Mesothelial cell of epicardium (in vitro differentiated cells): ENCODE measurements at regions not wholly inside any gene's neighbourhood (a gene's known extent, or its start where the extent isn't known, plus 50 kb on each side); places are given as distances from the start of the nearest gene placed in this dataset.

Source experiments
- DNase-seq, 2 experiments: peaks; one replicate each; pipeline ENCODE4 v3.0.0; 2021; ENCODE audit warnings: low spot score in 2 of 2; ENCODE audit not compliant: unreplicated experiment in 2 of 2
- H3K27ac Mint-ChIP-seq: 2 replicates; pipeline ENCODE4 v1.8.0; 2021; ENCODE audit warnings: mixed read lengths
- H3K27me3 Mint-ChIP-seq: 2 replicates; pipeline ENCODE4 v1.8.0; 2021; ENCODE audit warnings: low read depth, mixed read lengths
- H3K36me3 Mint-ChIP-seq: 2 replicates; pipeline ENCODE4 v1.8.0; 2021; ENCODE audit warnings: mixed read lengths
- H3K4me1 Mint-ChIP-seq: 2 replicates; pipeline ENCODE4 v1.8.0; 2021; ENCODE audit warnings: mixed read lengths
- H3K4me3 Mint-ChIP-seq: 2 replicates; pipeline ENCODE4 v1.8.0; 2021; ENCODE audit warnings: mild to moderate bottlenecking, moderate library complexity, mixed read lengths
- H3K9me3 Mint-ChIP-seq: 2 replicates; pipeline ENCODE4 v1.8.0; 2021; ENCODE audit warnings: mixed read lengths
- TF ChIP-seq, protein P1 (sequence below): fragments of 200-600 bp; sonication (generic); IDR thresholded peaks from one replicate; pipeline ENCODE4 v1.5.0; 2021; ENCODE audit warnings: antibody characterized with exemption; ENCODE audit not compliant: unreplicated experiment

DNA sequence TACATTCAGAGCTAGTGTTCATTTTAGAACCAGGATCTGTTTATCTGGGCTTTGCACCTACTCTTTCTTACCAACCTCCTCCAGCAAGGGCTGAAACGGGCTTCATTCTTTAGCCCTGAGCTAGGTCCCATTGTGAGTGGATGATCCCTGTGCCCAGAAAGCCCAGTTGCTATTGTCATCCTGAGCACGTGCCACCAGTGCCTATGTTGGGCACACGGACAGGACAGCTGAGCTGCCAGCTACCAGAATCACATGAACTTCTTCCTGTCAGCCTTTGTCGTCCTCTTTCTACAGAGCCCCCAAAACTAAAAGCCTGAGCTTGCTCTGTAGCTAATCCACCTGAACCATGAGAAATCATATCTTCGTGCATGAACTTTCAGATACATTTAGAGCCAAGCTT lies 74.4 kb upstream of the NTM start:
- Mint-ChIP-seq H3K4me3 (no peak overlapping the region), H3K9me3 (no peaks in the 10 kb centered on the region), H3K4me1 (peaks cover 14% of the 10 kb centered on the region), H3K36me3 (no peaks in the 10 kb centered on the region), H3K27me3 (peaks cover 26% of the 10 kb centered on the region), H3K27ac (no peak overlapping the region)
- no peak for DNase-seq
- TF ChIP-seq, protein P1, sequence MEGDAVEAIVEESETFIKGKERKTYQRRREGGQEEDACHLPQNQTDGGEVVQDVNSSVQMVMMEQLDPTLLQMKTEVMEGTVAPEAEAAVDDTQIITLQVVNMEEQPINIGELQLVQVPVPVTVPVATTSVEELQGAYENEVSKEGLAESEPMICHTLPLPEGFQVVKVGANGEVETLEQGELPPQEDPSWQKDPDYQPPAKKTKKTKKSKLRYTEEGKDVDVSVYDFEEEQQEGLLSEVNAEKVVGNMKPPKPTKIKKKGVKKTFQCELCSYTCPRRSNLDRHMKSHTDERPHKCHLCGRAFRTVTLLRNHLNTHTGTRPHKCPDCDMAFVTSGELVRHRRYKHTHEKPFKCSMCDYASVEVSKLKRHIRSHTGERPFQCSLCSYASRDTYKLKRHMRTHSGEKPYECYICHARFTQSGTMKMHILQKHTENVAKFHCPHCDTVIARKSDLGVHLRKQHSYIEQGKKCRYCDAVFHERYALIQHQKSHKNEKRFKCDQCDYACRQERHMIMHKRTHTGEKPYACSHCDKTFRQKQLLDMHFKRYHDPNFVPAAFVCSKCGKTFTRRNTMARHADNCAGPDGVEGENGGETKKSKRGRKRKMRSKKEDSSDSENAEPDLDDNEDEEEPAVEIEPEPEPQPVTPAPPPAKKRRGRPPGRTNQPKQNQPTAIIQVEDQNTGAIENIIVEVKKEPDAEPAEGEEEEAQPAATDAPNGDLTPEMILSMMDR = no peak

GRCh38 chr11:131297441-131297840 lies 73.0 kb upstream of the NTM start:
- Mint-ChIP-seq H3K36me3 (no peaks in the 10 kb centered on the region), H3K27me3 (peaks cover 21% of the 10 kb centered on the region), H3K4me3 (no peak overlapping the region), H3K27ac (no peak overlapping the region), H3K9me3 (no peaks in the 10 kb centered on the region), H3K4me1 (peaks cover 14% of the 10 kb centered on the region)
- TF ChIP-seq, protein P1 = no peak
- DNase-seq = no peak

DNA sequence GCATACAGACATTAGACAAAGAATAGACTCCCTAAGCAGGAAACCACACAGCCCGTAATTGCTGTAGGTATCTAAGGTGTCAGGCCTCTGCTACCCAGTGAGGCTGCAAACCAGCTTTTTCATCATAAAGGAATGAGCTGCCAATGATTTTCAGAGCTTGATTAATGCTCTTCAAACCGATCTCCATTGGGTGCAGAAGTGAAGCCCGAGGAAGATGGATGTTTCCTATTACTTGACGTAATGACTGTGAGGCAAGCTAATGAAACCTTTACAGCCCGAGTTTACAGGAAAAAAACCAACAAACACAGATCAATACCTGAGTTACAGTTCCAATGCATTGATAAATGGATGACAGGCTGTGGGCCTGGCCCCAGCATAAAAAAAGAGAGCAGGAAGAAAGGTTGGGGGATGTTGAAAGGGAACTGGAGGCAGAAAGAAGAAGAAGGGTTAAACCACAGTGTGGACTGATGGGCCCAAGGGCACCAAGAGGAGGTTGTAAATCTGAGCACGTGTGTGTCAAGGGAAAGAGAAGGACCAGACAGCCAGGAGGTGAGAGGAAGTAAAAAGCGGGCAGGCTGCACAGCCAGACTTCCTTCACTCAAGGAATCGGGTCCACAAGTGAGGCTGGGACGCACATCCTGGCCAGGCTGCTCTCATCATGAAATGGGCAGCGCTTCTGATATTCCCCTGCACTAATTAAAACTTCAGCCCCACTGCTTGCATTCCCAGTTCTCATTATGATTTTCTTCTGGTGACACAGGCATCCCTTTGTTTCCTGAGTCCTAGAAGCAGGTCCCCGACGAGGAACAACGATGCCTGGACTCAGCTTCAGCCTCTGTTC lies 70.6 kb upstream of the NTM start:
- Mint-ChIP-seq H3K27ac (no peak overlapping the region), H3K36me3 (no peaks in the 10 kb centered on the region), H3K9me3 (no peaks in the 10 kb centered on the region), H3K4me3 (no peak overlapping the region), H3K27me3 (peaks cover 27% of the 10 kb centered on the region), H3K4me1 (peaks cover 14% of the 10 kb centered on the region)
- TF ChIP-seq, protein P1 = no peak
- no peak for DNase-seq

DNA sequence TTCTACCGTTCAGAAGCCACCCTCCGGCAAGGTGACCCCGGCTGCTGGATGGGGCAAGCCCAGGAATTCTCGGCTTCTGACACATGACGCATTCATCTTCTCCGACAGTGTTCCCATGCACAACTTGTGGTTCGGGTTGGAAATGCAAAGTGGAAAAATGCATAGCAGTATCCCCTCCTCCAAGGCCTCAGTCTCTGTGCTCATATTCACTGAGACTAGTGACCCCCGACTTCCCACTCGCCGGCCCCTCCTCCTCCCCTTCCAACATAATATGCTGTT lies 70.0 kb upstream of the NTM start:
- Mint-ChIP-seq H3K36me3 (no peaks in the 10 kb centered on the region), H3K9me3 (no peaks in the 10 kb centered on the region), H3K4me3 (no peak overlapping the region), H3K4me1 (peaks cover 14% of the 10 kb centered on the region), H3K27ac (no peak overlapping the region), H3K27me3 (peaks cover 30% of the 10 kb centered on the region)
- no peak for DNase-seq
- TF ChIP-seq, protein P1 = no peak

DNA sequence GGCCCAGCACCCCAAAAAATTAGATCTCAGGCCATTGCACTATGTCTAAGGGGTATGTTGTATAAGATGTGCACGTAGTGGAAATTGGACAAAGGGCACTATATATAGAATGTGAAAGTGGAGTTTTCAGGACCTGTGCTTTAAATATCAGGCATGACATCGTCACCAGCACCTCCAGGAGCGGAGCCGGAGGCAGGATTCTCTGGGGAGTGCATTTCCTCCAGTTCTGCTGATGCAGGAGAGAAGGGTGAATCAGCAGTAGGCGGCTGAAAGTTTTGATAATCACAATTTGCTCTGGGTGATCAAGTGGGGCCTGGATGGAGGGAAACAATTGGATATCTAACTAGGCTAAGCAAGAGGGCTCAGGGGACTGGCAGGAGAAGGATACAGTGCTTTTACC lies 69.1 kb upstream of the NTM start:
- H3K4me3 Mint-ChIP-seq = no peak overlapping the region
- H3K4me1 Mint-ChIP-seq = peaks cover 14% of the 10 kb centered on the region
- TF ChIP-seq, protein P1 = no peak
- no peak overlapping the region for H3K27ac Mint-ChIP-seq
- H3K36me3 Mint-ChIP-seq = no peaks in the 10 kb centered on the region
- no peak for DNase-seq
- H3K27me3 Mint-ChIP-seq = peaks cover 26% of the 10 kb centered on the region
- H3K9me3 Mint-ChIP-seq = no peaks in the 10 kb centered on the region
